PC-3 (cell line): ENCODE measurements at regions not wholly inside any gene's neighbourhood (a gene's known extent, or its start where the extent isn't known, plus 50 kb on each side); places are given as distances from the start of the nearest gene placed in this dataset.

Experiments used
- ATAC-seq: fragments of 200-7000 bp; cut with Tn5 transposase; 2 replicates; pipeline ENCODE4 v1.9.1; 2020; ENCODE audit warnings: mild to moderate bottlenecking, moderate library complexity
- BruUV-seq: library from RNA; stranded (reverse); fragments of 400-500 nt; replicated peaks from 2 replicates; lab custom pipeline; 2021; lab: Mats Ljungman, UMichigan
- CTCF ChIA-PET: fragments of 300-600 bp; sonication (Branson Sonifier 250); formaldehyde crosslinking; loops from one replicate; lab custom pipeline; 2022; ENCODE audit warnings: antibody characterized with exemption; lab: Charles Lee
- POLR2A ChIA-PET: fragments of 300-600 bp; sonication (Branson Sonifier 250); formaldehyde crosslinking; loops from one replicate; lab custom pipeline; 2022; ENCODE audit warnings: antibody characterized with exemption; ENCODE audit not compliant: unreplicated experiment; lab: Charles Lee
- DNase-seq: peaks from one replicate; pipeline ENCODE4 v3.0.0-alpha.2; 2015
- H2AFZ ChIP-seq: fragments of 300-600 bp; sonication (generic); 2 replicates; pipeline ENCODE4 v1.6.0; 2016; ENCODE audit warnings: antibody characterized with exemption, low read length
- H3F3A ChIP-seq: fragments of 300-600 bp; sonication (generic); one replicate; pipeline ENCODE4 v1.6.0; 2017; ENCODE audit warnings: antibody characterized with exemption, low read length, control low read depth, mild to moderate bottlenecking; ENCODE audit not compliant: unreplicated experiment
- H3K27ac ChIP-seq: fragments of 300-600 bp; sonication (generic); 2 replicates; pipeline ENCODE4 v1.5.1; 2016; ENCODE audit warnings: mild to moderate bottlenecking, low read length
- H3K27me3 ChIP-seq: fragments of 300-600 bp; sonication (generic); 2 replicates; pipeline ENCODE4 v1.6.1; 2016; ENCODE audit warnings: low read length, mixed read lengths
- H3K36me3 ChIP-seq: fragments of 300-600 bp; sonication (generic); 2 replicates; pipeline ENCODE4 v1.6.1; 2016; ENCODE audit warnings: low read depth, mixed run types, low read length, mixed read lengths
- H3K4me1 ChIP-seq: fragments of 300-600 bp; sonication (generic); 2 replicates; pipeline ENCODE4 v1.5.1; 2016; ENCODE audit warnings: low read length; ENCODE audit not compliant: insufficient read depth
- H3K4me2 ChIP-seq: fragments of 300-600 bp; sonication (generic); 2 replicates; pipeline ENCODE4 v1.6.0; 2016; ENCODE audit warnings: low read length
- H3K4me3 ChIP-seq: fragments of 300-600 bp; sonication (generic); 2 replicates; pipeline ENCODE4 v1.5.1; 2016; ENCODE audit warnings: mild to moderate bottlenecking, low read length, mixed read lengths
- H3K79me2 ChIP-seq: fragments of 300-600 bp; sonication (generic); 2 replicates; pipeline ENCODE4 v1.6.1; 2017; ENCODE audit warnings: low read length, mixed read lengths
- H3K9ac ChIP-seq: fragments of 300-600 bp; sonication (generic); 2 replicates; pipeline ENCODE4 v1.6.0; 2016; ENCODE audit warnings: mild to moderate bottlenecking, low read length
- H3K9me2 ChIP-seq: fragments of 300-600 bp; sonication (generic); replicated peaks from 2 replicates; pipeline ENCODE4 v1.6.1; 2016; ENCODE audit warnings: mixed run types, low read length, mixed read lengths
- H3K9me3 ChIP-seq: fragments of 300-600 bp; sonication (generic); 2 replicates; pipeline ENCODE4 v1.6.1; 2016; ENCODE audit warnings: low read length, mixed read lengths
- H4K20me1 ChIP-seq: fragments of 300-600 bp; sonication (generic); 2 replicates; pipeline ENCODE4 v1.6.1; 2016; ENCODE audit warnings: low read length, mixed read lengths
- CTCF ChIP-seq: fragments of 300-600 bp; sonication (generic); conservative IDR thresholded peaks from 2 replicates; pipeline ENCODE4 v1.5.1; 2017; ENCODE audit warnings: antibody characterized with exemption, low read depth, mild to moderate bottlenecking, low read length
- EZH2 ChIP-seq: fragments of 300-600 bp; sonication (generic); IDR thresholded peaks from one replicate; pipeline ENCODE4 v1.6.1; 2017; ENCODE audit warnings: antibody characterized with exemption, mild to moderate bottlenecking, low read length; ENCODE audit not compliant: unreplicated experiment
- EZH2phosphoT487 ChIP-seq: fragments of 300-600 bp; sonication (generic); IDR thresholded peaks from 2 replicates; pipeline ENCODE4 v1.6.1; 2018; ENCODE audit warnings: mild to moderate bottlenecking, antibody characterized with exemption, low read length, borderline replicate concordance
- intact Hi-C: fragments of 100-400 bp; cut with micrococcal nuclease; formaldehyde crosslinking; loops from 2 replicates; pipeline ENCODE4 v1.9.0; 2023

GRCh38 chr1:181160998-181161870 is 72.7 kb downstream of the IER5 start:
- H2AFZ ChIP-seq: no peak overlapping the region
- CTCF ChIA-PET: no interaction called here

GRCh38 chr1:181163662-181164061 is 75.2 kb downstream of the IER5 start:
- H4K20me1 ChIP-seq: no peaks in the 10 kb centered on the region
- H3K79me2 ChIP-seq: no peaks in the 10 kb centered on the region
- no peak overlapping the region for H2AFZ ChIP-seq
- no TSS peak for BruUV-seq
- no peak overlapping the region for H3K27ac ChIP-seq
- intact Hi-C loops: loop anchor here (10.0 kb wide), 3 partner anchors 209 to 649 kb away; partner anchors contain the start of gene XPR1
- no peaks in the 10 kb centered on the region for H3K36me3 ChIP-seq
- no peaks in the 10 kb centered on the region for H3F3A ChIP-seq
- POLR2A ChIA-PET: interaction anchor here (0.7 kb wide), 1 partner anchor 57 kb away, joined by 5 read pairs; no protein-coding TSS in a partner anchor
- H3K4me3 ChIP-seq: no peak overlapping the region
- H3K4me1 ChIP-seq: peaks cover 21% of the 10 kb centered on the region
- DNase-seq (no peak), ATAC-seq (no peak)
- H3K9me2 ChIP-seq: no peaks in the 10 kb centered on the region
- H3K4me2 ChIP-seq: no peak overlapping the region
- no peak overlapping the region for H3K9ac ChIP-seq
- no peaks in the 10 kb centered on the region for H3K27me3 ChIP-seq
- CTCF ChIA-PET: no interaction called here
- no peak for TF ChIP-seq CTCF
- TF ChIP-seq EZH2: no peak
- TF ChIP-seq EZH2phosphoT487: no peak
- H3K9me3 ChIP-seq: no peaks in the 10 kb centered on the region

More at GRCh38 chr1:181160998-181161870, 72.7 kb downstream of the IER5 start:
- BruUV-seq: no TSS peak
- no peak for DNase-seq
- intact Hi-C loops: loop anchor here (10.0 kb wide), 3 partner anchors 206 to 646 kb away; partner anchors contain the start of gene XPR1
- POLR2A ChIA-PET: no interaction called here
- Histone ChIP-seq H3F3A (no peaks in the 10 kb centered on the region), H3K4me1 (peaks cover 21% of the 10 kb centered on the region), H3K79me2 (no peaks in the 10 kb centered on the region), H3K9ac (no peak overlapping the region), H3K4me2 (no peak overlapping the region), H3K9me2 (no peaks in the 10 kb centered on the region), H3K4me3 (no peak overlapping the region), H4K20me1 (no peaks in the 10 kb centered on the region), H3K9me3 (no peaks in the 10 kb centered on the region), H3K27me3 (no peaks in the 10 kb centered on the region), H3K36me3 (no peaks in the 10 kb centered on the region), H3K27ac (no peak overlapping the region)
- no peak for TF ChIP-seq EZH2
- no peak for TF ChIP-seq CTCF
- TF ChIP-seq EZH2phosphoT487: no peak
- ATAC-seq: no peak
